GM12872 (cell line): ENCODE measurements at regions not wholly inside any gene's neighbourhood (a gene's known extent, or its start where the extent isn't known, plus 50 kb on each side); places are given as distances from the start of the nearest gene placed in this dataset.

Experiments used
- TF ChIP-seq, protein P1 (sequence below): IDR thresholded peaks from 3 replicates; pipeline ENCODE4 v1.5.1; 2011; ENCODE audit warnings: low read depth, mild to moderate bottlenecking, low read length, moderate library complexity; ENCODE audit not compliant: insufficient read depth

GRCh38 chr4:178233906-178234305 is 791.7 kb upstream of the AGA start:
- TF ChIP-seq, protein P1, sequence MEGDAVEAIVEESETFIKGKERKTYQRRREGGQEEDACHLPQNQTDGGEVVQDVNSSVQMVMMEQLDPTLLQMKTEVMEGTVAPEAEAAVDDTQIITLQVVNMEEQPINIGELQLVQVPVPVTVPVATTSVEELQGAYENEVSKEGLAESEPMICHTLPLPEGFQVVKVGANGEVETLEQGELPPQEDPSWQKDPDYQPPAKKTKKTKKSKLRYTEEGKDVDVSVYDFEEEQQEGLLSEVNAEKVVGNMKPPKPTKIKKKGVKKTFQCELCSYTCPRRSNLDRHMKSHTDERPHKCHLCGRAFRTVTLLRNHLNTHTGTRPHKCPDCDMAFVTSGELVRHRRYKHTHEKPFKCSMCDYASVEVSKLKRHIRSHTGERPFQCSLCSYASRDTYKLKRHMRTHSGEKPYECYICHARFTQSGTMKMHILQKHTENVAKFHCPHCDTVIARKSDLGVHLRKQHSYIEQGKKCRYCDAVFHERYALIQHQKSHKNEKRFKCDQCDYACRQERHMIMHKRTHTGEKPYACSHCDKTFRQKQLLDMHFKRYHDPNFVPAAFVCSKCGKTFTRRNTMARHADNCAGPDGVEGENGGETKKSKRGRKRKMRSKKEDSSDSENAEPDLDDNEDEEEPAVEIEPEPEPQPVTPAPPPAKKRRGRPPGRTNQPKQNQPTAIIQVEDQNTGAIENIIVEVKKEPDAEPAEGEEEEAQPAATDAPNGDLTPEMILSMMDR = no peak

- TF ChIP-seq, protein P1 = no peak
Measured at GRCh38 chr4:178240891-178241290, 798.7 kb upstream of the AGA start.

DNA sequence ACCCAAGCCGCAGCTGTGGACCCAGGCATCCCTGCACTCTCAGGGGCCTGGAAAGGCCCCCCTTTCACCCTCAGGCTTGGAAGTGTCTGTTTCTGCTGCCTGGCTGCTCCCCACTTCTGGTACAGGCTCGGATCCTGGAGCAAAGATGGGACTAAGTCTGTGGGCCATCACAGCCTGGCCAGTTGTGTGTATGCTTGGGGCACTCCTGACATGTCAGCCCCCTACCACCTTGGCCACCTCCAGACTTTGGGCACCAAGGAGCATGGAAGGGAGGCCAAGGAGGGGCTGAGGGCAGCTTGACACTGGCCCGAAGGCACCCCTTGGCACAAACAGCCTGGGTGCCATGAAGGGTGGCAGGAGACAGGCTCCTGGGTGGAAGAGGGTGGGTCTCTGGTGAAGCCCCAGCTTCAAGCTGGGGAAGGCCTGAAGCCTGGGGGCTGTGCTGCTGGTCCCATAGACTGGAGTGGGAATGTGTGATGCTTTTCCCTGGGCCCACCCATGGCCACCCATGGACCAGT is 799.4 kb upstream of the AGA start:
- TF ChIP-seq, protein P1 = no peak

GRCh38 chr4:178242655-178243054 is 800.4 kb upstream of the AGA start:
- TF ChIP-seq, protein P1 = no peak

GRCh38 chr4:178244785-178245184 is 802.5 kb upstream of the AGA start:
- TF ChIP-seq, protein P1 = no peak

GRCh38 chr4:178255172-178255571 is 812.9 kb upstream of the AGA start:
- TF ChIP-seq, protein P1 = no peak

DNA sequence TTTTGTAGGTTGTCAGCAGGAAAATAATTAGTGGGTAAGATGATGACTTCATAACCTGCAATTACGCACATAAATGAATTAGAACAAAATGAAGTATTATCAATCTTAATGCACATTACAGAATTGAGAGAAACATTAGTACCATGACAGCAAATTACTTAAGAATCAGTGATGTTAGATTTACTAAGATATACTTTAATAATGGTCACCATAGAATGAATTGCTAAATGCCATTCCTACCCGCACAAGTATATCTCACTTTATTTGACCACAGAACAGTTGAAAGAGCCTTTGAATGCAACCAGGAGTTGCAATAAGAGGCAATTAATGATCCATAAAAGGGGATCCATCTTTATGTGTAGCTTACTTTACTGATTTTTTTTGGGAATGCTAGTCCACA is 816.4 kb upstream of the AGA start:
- TF ChIP-seq, protein P1 = no peak

- TF ChIP-seq, protein P1 = no peak
Measured at GRCh38 chr4:178259566-178259965, 817.3 kb upstream of the AGA start.
